AG09319 (cell line): ENCODE measurements at regions not wholly inside any gene's neighbourhood (a gene's known extent, or its start where the extent isn't known, plus 50 kb on each side); places are given as distances from the start of the nearest gene placed in this dataset.

Experiments used
- DNase-seq: peaks from one replicate; pipeline ENCODE4 v3.0.0-alpha.2; 2010; ENCODE audit warnings: low read depth; ENCODE audit errors: extremely low read depth
- CTCF ChIP-seq: IDR thresholded peaks from 2 replicates; pipeline ENCODE4 v1.5.1; 2011; ENCODE audit warnings: low read depth, mild to moderate bottlenecking, inconsistent platforms, low read length, moderate library complexity

- DNase-seq: no peak
- no peak for TF ChIP-seq CTCF
These were observed 212.6 kb upstream of the ACVR2A start for GRCh38 chr2:147632198-147632597.

- DNase-seq: no peak
These were observed 213.5 kb upstream of the ACVR2A start for GRCh38 chr2:147631294-147631693.

DNA sequence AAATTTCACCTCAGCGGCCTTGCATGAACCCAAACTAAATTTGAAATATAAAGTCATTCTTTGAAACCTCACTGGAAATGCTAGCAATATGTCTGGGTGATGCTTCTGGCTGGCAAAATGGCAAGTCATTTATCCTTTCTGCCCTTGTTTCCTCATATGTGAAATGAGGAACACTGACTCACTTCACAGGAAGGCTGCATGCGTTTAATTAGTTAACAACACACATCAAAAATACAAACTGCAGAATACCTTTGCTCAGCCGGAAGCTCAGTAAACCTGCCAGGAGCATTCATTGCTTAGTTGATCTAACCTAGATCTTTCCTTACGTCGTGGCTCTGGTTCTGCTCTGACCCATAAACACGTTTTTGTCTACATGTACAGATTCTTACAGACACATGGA lies 214.2 kb upstream of the ACVR2A start:
- no peak for TF ChIP-seq CTCF
- DNase-seq: no peak

More at GRCh38 chr2:147631294-147631693, 213.5 kb upstream of the ACVR2A start:
- TF ChIP-seq CTCF: no peak

DNA sequence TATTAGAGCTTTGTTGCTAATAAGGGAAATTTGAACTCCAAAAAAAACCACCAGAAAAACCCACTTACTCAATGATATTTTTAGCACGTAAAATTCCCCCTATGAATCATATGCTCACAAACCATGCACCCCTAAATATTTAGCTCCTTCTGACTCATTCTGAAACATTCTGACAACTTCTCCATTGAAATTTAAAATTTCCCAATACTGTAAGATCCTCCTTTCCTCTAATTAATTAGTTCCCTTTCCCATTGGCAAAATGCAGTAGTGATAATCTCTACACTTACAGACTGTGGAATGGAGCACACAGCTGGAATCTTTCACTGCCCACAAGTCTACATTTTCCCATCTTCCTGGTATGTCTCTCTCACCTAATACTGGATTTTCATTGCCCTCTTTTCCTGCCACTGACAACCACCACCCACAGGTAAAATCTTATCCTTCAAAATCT lies 215.8 kb upstream of the ACVR2A start:
- no peak for TF ChIP-seq CTCF

GRCh38 chr2:147623328-147623727 lies 221.5 kb upstream of the ACVR2A start:
- TF ChIP-seq CTCF: no peak
- DNase-seq: no peak

More for the DNA sequence above, 215.8 kb upstream of the ACVR2A start:
- no peak for DNase-seq

DNA sequence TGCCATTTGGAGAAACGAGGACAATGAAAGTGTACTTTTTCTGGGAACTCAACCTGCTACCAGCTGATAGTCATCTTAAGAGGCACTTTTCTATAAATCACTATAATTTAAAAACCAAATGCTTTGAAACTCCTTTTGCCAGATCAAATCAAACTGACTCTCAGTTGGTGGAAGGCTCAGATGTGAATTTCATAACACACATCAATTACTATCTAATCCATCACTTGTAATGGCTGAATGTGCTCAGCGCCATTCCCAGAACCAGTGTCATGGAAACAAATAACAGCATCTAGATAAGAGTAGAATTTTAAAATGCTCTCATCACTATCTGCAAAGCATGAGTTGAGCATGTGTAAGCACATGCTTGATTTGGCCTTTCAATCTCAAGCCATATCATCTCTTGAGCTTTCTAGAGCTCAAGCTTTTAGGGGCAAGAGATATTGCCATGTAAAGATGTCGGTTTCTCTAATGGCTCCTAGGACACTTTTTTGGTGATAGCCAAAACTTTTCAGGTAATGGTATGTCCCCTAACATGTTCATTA lies 223.1 kb upstream of the ACVR2A start:
- DNase-seq: no peak
- TF ChIP-seq CTCF: no peak

GRCh38 chr2:147619808-147620207 lies 225.0 kb upstream of the ACVR2A start:
- DNase-seq: no peak
- TF ChIP-seq CTCF: no peak
